ENCODE measurements at regions not wholly inside any gene's neighbourhood (a gene's known extent, or its start where the extent isn't known, plus 50 kb on each side); places are given as distances from the start of the nearest gene placed in this dataset.

- TF ChIP-seq ARID4A (CRISPR knock-in tag; IDR thresholded peaks at IDR 0.05; ENCODE audit: borderline replicate concordance) (no peak), FOXK2 (IDR thresholded peaks at IDR 0.05) (no peak), GATAD2A (CRISPR knock-in tag; IDR thresholded peaks at IDR 0.05) (no peak), RERE (CRISPR knock-in tag; IDR thresholded peaks at IDR 0.05; ENCODE audit: low read depth) (no peak), TEAD2 (CRISPR knock-in tag; IDR thresholded peaks at IDR 0.05) (no peak), CSRNP1 (CRISPR knock-in tag; IDR thresholded peaks at IDR 0.05) (no peak), ZNF644 (CRISPR knock-in tag; IDR thresholded peaks at IDR 0.05; ENCODE audit: low read depth) (no peak), ZNF512B (CRISPR knock-in tag; IDR thresholded peaks at IDR 0.05; ENCODE audit: borderline replicate concordance) (no peak), ZNF891 (CRISPR knock-in tag; IDR thresholded peaks at IDR 0.05) (no peak), CENPX (CRISPR knock-in tag; IDR thresholded peaks at IDR 0.05) (no peak), RARA (CRISPR knock-in tag; IDR thresholded peaks at IDR 0.05) (no peak), ZC3H13 (CRISPR knock-in tag; IDR thresholded peaks at IDR 0.05) (no peak)
Observed at GRCh38 chr16:74199066-74199841, 97.4 kb upstream of the PSMD7 start (continued).

Data from HepG2 (cell line).